ENCODE measurements at regions not wholly inside any gene's neighbourhood (a gene's known extent, or its start where the extent isn't known, plus 50 kb on each side); places are given as distances from the start of the nearest gene placed in this dataset.
A peak's percentile ranks its signal among the peaks of the same experiment; 100 is the strongest.

DNA sequence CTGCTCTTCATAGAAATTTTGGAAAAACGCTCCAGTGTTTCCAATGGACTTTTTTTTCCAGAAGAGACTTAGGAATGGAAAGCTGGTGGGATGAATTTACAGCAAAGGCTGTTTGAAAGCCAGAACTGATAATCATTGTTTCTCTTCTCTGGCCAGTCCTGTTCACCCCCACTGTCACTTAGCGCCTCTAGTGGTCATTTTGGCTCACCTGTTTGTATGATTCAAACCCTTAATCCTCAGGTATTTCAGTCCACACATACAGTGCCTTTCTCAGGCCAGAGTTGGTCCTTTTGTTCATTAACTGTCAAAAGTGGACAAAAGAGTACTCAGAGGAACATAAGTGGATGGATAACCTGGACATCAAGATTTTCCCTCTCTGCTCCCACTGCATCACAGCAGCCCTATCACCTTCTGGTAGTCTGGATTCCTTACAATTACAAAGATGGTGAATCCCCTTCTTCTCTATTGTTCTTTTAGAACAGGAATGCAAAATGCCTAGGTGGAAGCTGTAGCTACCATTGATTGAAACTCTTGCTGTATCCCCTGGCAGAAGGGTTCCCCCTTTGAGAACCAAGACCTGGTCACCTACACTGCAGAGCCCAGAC, 177.6 kb upstream of the OLFM3 start:
- TF ChIP-seq, protein P1, sequence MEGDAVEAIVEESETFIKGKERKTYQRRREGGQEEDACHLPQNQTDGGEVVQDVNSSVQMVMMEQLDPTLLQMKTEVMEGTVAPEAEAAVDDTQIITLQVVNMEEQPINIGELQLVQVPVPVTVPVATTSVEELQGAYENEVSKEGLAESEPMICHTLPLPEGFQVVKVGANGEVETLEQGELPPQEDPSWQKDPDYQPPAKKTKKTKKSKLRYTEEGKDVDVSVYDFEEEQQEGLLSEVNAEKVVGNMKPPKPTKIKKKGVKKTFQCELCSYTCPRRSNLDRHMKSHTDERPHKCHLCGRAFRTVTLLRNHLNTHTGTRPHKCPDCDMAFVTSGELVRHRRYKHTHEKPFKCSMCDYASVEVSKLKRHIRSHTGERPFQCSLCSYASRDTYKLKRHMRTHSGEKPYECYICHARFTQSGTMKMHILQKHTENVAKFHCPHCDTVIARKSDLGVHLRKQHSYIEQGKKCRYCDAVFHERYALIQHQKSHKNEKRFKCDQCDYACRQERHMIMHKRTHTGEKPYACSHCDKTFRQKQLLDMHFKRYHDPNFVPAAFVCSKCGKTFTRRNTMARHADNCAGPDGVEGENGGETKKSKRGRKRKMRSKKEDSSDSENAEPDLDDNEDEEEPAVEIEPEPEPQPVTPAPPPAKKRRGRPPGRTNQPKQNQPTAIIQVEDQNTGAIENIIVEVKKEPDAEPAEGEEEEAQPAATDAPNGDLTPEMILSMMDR (IDR thresholded peaks at IDR 0.05; ENCODE audit: poor library complexity) = peak; percentile 38
- TF ChIP-seq EZH2phosphoT487 (IDR thresholded peaks at IDR 0.05; ENCODE audit: low read depth, severe bottlenecking, unreplicated experiment) (no peak), EZH2 (IDR thresholded peaks at IDR 0.05; ENCODE audit: borderline replicate concordance) (no peak)
